Tibial nerve (tissue), 4 donors: ENCODE measurements at regions not wholly inside any gene's neighbourhood (a gene's known extent, or its start where the extent isn't known, plus 50 kb on each side); places are given as distances from the start of the nearest gene placed in this dataset.

Experiments used
- DNase-seq, 2 donors: peaks; one replicate each; pipeline ENCODE4 v3.0.0-alpha.2; 2019; ENCODE audit warnings: low spot score in 2 of 2
- H3K27ac ChIP-seq, 4 donors: fragments of 200-600 bp; sonication (generic) in 3 of 4; one replicate each; pipeline ENCODE4 v1.5.1; 2017 to 2019; ENCODE audit warnings: mild to moderate bottlenecking in 1 of 4
- H3K27me3 ChIP-seq, 2 donors: fragments of 200-600 bp; sonication (generic) in 1 of 2; one replicate each; pipeline versions ENCODE4 v1.5.1 to v1.6.0; 2017 to 2019
- H3K36me3 ChIP-seq, 3 donors: fragments of 200-600 bp; sonication (generic); one replicate each; pipeline ENCODE4 v1.5.1; 2018 to 2019
- H3K4me1 ChIP-seq, 4 donors: fragments of 200-600 bp; sonication (generic) in 3 of 4; one replicate each; pipeline ENCODE4 v1.5.1; 2017 to 2019
- H3K4me3 ChIP-seq, 4 donors: fragments of 200-600 bp; sonication (generic) in 3 of 4; one replicate each; pipeline ENCODE4 v1.5.1; 2017 to 2019; ENCODE audit warnings: mild to moderate bottlenecking in 1 of 4, moderate library complexity in 1 of 4
- H3K9me3 ChIP-seq, 4 donors: fragments of 200-600 bp; sonication (generic) in 3 of 4; one replicate each; pipeline ENCODE4 v1.5.1; 2017 to 2019
- CTCF ChIP-seq, 5 experiments: fragments of 200-600 bp in 3 of 5; fragments of 450-650 bp in 2 of 5; sonication (generic) in 3 of 5; IDR thresholded peaks; one replicate each; pipeline ENCODE4 v1.5.1; 2016 to 2019; ENCODE audit warnings: antibody characterized with exemption in 5 of 5, mild to moderate bottlenecking in 3 of 5, moderate library complexity in 2 of 5
- EP300 ChIP-seq, 2 donors: sonication (generic); formaldehyde crosslinking; IDR thresholded peaks; one replicate each; pipeline ENCODE4 v1.6.1; 2017; ENCODE audit warnings: antibody characterized with exemption in 2 of 2, mild to moderate bottlenecking in 1 of 2
- POLR2A ChIP-seq, 2 donors: fragments of 450-650 bp; IDR thresholded peaks; one replicate each; pipeline ENCODE4 v1.6.1; 2017; ENCODE audit warnings: antibody characterized with exemption in 2 of 2, mild to moderate bottlenecking in 2 of 2, moderate library complexity in 2 of 2
- WGBS, 2 donors: methylation state at CpG; one replicate each; pipeline ENCODE4 v1.1.5; 2018; 5-methylcytosine and 5-hydroxymethylcytosine counted together

DNA sequence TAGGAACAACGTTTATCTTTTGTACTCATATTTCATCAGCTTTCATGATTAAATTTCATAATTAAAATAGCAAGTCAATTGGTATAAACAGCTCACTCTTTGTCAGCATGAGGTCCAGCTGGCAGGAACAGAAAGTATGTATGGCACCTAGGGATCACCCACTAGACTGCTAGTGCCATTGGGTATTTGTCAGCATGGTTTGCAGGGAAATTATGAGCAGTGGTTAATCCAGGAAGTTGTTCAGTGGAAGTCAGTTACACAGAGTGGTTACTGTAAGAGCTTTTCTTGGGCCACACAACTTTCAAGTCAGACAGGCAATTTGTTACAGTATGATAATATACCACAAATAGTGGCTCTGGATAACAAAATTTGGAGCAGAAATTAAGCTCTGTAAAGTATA is 340.3 kb upstream of the RGS6 start:
- Histone ChIP-seq H3K9me3 (no peaks in the 10 kb centered on the region), H3K4me1 (peaks cover 0 to 73% (median 18%) of the 10 kb centered on the region in 4 donors), H3K27me3 (no peaks in the 10 kb centered on the region), H3K27ac (no peak overlapping the region), H3K36me3 (peaks cover 0 to 2% (median 0%) of the 10 kb centered on the region in 3 donors), H3K4me3 (no peak overlapping the region)
- 35 to 37% methylated on average over 1 of the region's 1 CpG for WGBS, 2 donors
- no peak for TF ChIP-seq CTCF (IDR thresholded peaks at IDR 0.05)
- TF ChIP-seq POLR2A (IDR thresholded peaks at IDR 0.05), result no peak
- no peak for TF ChIP-seq EP300 (IDR thresholded peaks at IDR 0.05)
- DNase-seq, result no peak

DNA sequence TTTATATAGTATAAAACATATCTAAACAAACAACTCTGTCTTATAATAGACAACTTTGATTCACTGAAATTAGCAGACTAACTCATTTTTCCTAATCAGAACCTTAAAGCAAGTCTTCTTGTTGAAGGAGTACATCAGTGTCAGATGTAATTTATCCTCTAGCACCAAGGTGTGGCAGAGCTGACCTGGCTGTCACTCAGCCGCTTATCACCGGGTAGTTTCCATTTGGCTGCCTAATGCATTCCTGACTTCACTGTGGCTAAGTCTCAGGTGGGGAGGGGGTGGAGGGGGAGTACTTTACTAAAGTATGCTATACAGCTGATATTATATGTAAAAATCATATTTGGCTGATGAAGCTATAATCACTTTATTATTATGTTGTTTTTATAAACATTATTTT is 339.9 kb upstream of the RGS6 start:
- Histone ChIP-seq H3K4me1 (peaks cover 0 to 69% (median 18%) of the 10 kb centered on the region in 4 donors), H3K27me3 (no peaks in the 10 kb centered on the region), H3K9me3 (no peaks in the 10 kb centered on the region), H3K27ac (no peak overlapping the region), H3K4me3 (no peak overlapping the region), H3K36me3 (peaks cover 0 to 6% (median 0%) of the 10 kb centered on the region in 3 donors)
- DNase-seq, result no peak
- 57 to 73% methylated on average over 2 of the region's 2 CpGs for WGBS, 2 donors
- TF ChIP-seq EP300 (IDR thresholded peaks at IDR 0.05), result no peak
- TF ChIP-seq CTCF (IDR thresholded peaks at IDR 0.05), result no peak
- no peak for TF ChIP-seq POLR2A (IDR thresholded peaks at IDR 0.05)

GRCh38 chr14:71593966-71594365 is 338.3 kb upstream of the RGS6 start:
- WGBS, 2 donors, result 90 to 97% methylated on average over 1 of the region's 1 CpG
- peaks cover 0 to 56% (median 18%) of the 10 kb centered on the region in 4 donors for H3K4me1 ChIP-seq

DNA sequence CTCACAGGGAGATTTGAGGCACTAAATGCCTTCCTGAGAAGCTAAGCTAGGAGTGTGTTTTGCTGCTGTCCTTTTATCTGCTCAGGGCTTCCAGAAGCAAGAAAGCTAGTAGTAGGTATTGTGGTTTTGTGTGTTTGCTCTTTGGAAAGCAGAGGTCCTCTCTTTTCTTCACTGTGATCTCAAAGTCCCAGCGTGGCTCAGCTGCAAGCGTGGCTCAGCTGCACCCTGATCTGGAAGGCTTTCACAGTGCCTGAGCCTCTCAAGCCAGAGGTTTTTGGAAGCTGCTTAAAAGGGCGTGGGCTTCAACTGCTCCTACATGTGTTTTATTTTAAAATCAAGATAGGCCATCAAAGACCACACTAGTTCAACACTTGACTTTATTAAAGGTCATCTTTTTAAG is 337.4 kb upstream of the RGS6 start:
- 47 to 64% methylated on average over 3 of the region's 3 CpGs for WGBS, 2 donors
- Histone ChIP-seq H3K36me3 (peaks cover 0 to 15% (median 0%) of the 10 kb centered on the region in 3 donors), H3K4me3 (no peak overlapping the region), H3K9me3 (peaks cover 0 to 3% (median 0%) of the 10 kb centered on the region in 4 donors), H3K27ac (peak overlapping the region in 2 of 4 donors; percentile 5 to 19), H3K4me1 (peaks cover 0 to 50% (median 18%) of the 10 kb centered on the region in 4 donors), H3K27me3 (no peaks in the 10 kb centered on the region)
- no peak for TF ChIP-seq POLR2A (IDR thresholded peaks at IDR 0.05)
- TF ChIP-seq EP300 (IDR thresholded peaks at IDR 0.05), result no peak
- TF ChIP-seq CTCF (IDR thresholded peaks at IDR 0.05), result no peak
- no peak for DNase-seq

More at GRCh38 chr14:71593966-71594365, 338.3 kb upstream of the RGS6 start:
- no peak for TF ChIP-seq EP300 (IDR thresholded peaks at IDR 0.05)
- TF ChIP-seq CTCF (IDR thresholded peaks at IDR 0.05), result no peak
- no peak for TF ChIP-seq POLR2A (IDR thresholded peaks at IDR 0.05)
- no peak for DNase-seq
- Histone ChIP-seq H3K4me3 (no peak overlapping the region), H3K36me3 (peaks cover 0 to 10% (median 0%) of the 10 kb centered on the region in 3 donors), H3K27ac (peak overlapping the region in 1 of 4 donors; percentile 19), H3K9me3 (no peaks in the 10 kb centered on the region), H3K27me3 (no peaks in the 10 kb centered on the region)

GRCh38 chr14:71595441-71595840 is 336.8 kb upstream of the RGS6 start:
- no peak for DNase-seq
- peaks cover 0 to 46% (median 18%) of the 10 kb centered on the region in 4 donors for H3K4me1 ChIP-seq
- H3K36me3 ChIP-seq, result peaks cover 0 to 22% (median 0%) of the 10 kb centered on the region in 3 donors
- H3K9me3 ChIP-seq, result peaks cover 0 to 9% (median 3%) of the 10 kb centered on the region in 4 donors
- no peaks in the 10 kb centered on the region for H3K27me3 ChIP-seq
- H3K27ac ChIP-seq, result no peak overlapping the region
- TF ChIP-seq EP300 (IDR thresholded peaks at IDR 0.05) (no peak), POLR2A (IDR thresholded peaks at IDR 0.05) (no peak), CTCF (IDR thresholded peaks at IDR 0.05) (no peak)
- WGBS, 2 donors, result 84 to 85% methylated on average over 3 of the region's 3 CpGs
- H3K4me3 ChIP-seq, result no peak overlapping the region
